ENCODE measurements at regions not wholly inside any gene's neighbourhood (a gene's known extent, or its start where the extent isn't known, plus 50 kb on each side); places are given as distances from the start of the nearest gene placed in this dataset.

DNA sequence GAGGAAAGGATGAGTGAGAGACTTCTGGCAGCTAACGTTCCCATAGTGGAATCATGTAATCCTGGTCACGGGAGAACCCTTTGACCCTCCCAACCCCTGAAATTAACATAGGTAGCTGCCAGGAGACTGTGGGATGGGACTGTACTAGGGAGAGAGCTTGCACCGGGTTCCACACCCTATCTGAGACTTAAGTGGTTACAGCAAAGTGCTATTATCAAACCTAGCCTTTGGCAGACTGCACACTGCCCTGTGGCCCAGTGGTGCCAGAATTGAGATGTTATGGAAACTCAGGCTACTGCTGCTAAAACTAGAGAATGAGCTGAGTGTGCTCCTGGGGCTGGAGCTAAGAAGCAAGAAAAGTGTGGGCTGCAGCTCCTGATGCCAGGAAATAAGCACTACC, 79.6 kb upstream of the PDC start:
- Histone ChIP-seq H3K9ac (no peak overlapping the region), H3K4me2 (no peak overlapping the region), H3K79me2 (ENCODE audit: insufficient read depth, low read depth) (no peaks in the 10 kb centered on the region), H3K27ac (no peak overlapping the region), H3K4me1 (ENCODE audit: low read depth, poor library complexity, severe bottlenecking) (no peaks in the 10 kb centered on the region), H3K4me3 (IDR thresholded peaks at IDR 0.05; ENCODE audit: insufficient read depth, low read depth, low read length) (no peak overlapping the region), H3K36me3 (ENCODE audit: insufficient read depth) (peaks cover 5% of the 10 kb centered on the region; the same call in 1 of the 2 replicates), H3K27me3 (ENCODE audit: insufficient read depth, low read depth) (no peaks in the 10 kb centered on the region), H4K20me1 (ENCODE audit: insufficient read depth) (no peaks in the 10 kb centered on the region), H2AFZ (ENCODE audit: low read depth) (no peak overlapping the region)
- TF ChIP-seq, protein P1, sequence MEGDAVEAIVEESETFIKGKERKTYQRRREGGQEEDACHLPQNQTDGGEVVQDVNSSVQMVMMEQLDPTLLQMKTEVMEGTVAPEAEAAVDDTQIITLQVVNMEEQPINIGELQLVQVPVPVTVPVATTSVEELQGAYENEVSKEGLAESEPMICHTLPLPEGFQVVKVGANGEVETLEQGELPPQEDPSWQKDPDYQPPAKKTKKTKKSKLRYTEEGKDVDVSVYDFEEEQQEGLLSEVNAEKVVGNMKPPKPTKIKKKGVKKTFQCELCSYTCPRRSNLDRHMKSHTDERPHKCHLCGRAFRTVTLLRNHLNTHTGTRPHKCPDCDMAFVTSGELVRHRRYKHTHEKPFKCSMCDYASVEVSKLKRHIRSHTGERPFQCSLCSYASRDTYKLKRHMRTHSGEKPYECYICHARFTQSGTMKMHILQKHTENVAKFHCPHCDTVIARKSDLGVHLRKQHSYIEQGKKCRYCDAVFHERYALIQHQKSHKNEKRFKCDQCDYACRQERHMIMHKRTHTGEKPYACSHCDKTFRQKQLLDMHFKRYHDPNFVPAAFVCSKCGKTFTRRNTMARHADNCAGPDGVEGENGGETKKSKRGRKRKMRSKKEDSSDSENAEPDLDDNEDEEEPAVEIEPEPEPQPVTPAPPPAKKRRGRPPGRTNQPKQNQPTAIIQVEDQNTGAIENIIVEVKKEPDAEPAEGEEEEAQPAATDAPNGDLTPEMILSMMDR (conservative IDR thresholded peaks at IDR 0.05; ENCODE audit: low read depth, low read length) = no peak

DNA sequence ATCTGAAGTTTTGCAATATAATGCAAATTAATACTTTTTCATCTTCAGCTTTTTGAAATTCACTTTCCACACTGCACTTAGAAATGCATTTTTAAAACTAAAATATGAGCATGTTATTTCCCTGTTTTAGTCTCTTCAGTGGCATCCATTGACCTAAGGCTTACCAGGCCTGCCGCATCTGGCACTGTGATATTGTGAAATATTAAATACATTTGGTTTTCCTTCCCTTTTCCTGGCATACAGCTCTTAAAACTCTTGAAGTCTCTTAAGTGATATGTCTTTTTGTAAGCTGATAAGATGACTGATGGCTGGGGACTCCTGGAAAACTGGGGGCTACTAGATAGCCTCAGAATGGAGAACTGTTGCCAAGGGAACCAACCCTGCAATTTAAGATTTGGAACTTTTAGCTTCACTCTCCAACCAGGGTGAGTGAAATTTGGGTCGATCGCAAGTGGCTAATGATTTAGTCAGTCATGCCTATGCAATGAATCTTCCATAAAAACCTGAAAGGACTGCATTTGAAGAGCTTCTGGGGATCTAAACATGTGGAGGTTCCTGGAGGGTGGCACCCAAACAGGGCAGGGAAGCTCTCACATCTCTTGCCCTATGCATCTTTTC, 75.5 kb upstream of the PDC start:
- Histone ChIP-seq H4K20me1 (ENCODE audit: insufficient read depth) (no peaks in the 10 kb centered on the region), H3K36me3 (ENCODE audit: insufficient read depth) (no peaks in the 10 kb centered on the region), H3K79me2 (ENCODE audit: insufficient read depth, low read depth) (no peaks in the 10 kb centered on the region), H3K27ac (no peak overlapping the region), H3K4me2 (no peak overlapping the region), H3K4me3 (IDR thresholded peaks at IDR 0.05; ENCODE audit: insufficient read depth, low read depth, low read length) (no peak overlapping the region), H2AFZ (ENCODE audit: low read depth) (no peak overlapping the region), H3K27me3 (ENCODE audit: insufficient read depth, low read depth) (no peaks in the 10 kb centered on the region), H3K4me1 (ENCODE audit: low read depth, poor library complexity, severe bottlenecking) (no peaks in the 10 kb centered on the region), H3K9ac (no peak overlapping the region)
- TF ChIP-seq, protein P1 (conservative IDR thresholded peaks at IDR 0.05; ENCODE audit: low read depth, low read length) = no peak

GRCh38 chr1:186535388-186536133, 74.6 kb upstream of the PDC start:
- no peaks in the 10 kb centered on the region for H4K20me1 ChIP-seq (ENCODE audit: insufficient read depth)

DNA sequence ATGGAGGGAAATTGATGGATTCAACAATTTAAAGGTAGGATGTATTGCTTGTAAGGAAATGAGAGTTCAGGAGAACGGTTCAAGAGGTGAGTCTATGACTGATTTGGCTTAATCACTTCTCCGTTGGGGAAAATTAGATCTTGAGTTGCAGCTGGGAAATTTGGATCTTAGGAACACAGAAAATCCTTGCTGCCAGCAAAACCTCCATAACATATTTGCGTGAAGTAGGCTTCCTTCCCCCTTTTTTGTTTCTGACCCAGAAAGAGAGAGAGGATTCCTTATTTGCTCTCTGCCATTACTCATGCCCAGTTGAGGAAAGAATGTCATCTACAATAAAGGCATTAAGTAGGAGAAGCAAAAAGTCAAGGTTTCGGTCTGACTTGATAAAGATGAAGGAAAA, 73.5 kb upstream of the PDC start:
- TF ChIP-seq, protein P1 (conservative IDR thresholded peaks at IDR 0.05; ENCODE audit: low read depth, low read length) = no peak
- no peak overlapping the region for H3K27ac ChIP-seq
- no peak overlapping the region for H3K9ac ChIP-seq
- H3K4me2 ChIP-seq = no peak overlapping the region
- H3K4me1 ChIP-seq (ENCODE audit: low read depth, poor library complexity, severe bottlenecking) = no peaks in the 10 kb centered on the region
- H3K4me3 ChIP-seq (IDR thresholded peaks at IDR 0.05; ENCODE audit: insufficient read depth, low read depth, low read length) = no peak overlapping the region
- H3K27me3 ChIP-seq (ENCODE audit: insufficient read depth, low read depth) = no peaks in the 10 kb centered on the region
- H2AFZ ChIP-seq (ENCODE audit: low read depth) = no peak overlapping the region
- H3K79me2 ChIP-seq (ENCODE audit: insufficient read depth, low read depth) = no peaks in the 10 kb centered on the region
- no peaks in the 10 kb centered on the region for H3K36me3 ChIP-seq (ENCODE audit: insufficient read depth)
- no peaks in the 10 kb centered on the region for H4K20me1 ChIP-seq (ENCODE audit: insufficient read depth)

More at GRCh38 chr1:186535388-186536133, 74.6 kb upstream of the PDC start:
- H2AFZ ChIP-seq (ENCODE audit: low read depth) = no peak overlapping the region
- H3K4me1 ChIP-seq (ENCODE audit: low read depth, poor library complexity, severe bottlenecking) = no peaks in the 10 kb centered on the region
- no peak overlapping the region for H3K4me2 ChIP-seq
- H3K27me3 ChIP-seq (ENCODE audit: insufficient read depth, low read depth) = no peaks in the 10 kb centered on the region
- no peaks in the 10 kb centered on the region for H3K36me3 ChIP-seq (ENCODE audit: insufficient read depth)
- TF ChIP-seq, protein P1 (conservative IDR thresholded peaks at IDR 0.05; ENCODE audit: low read depth, low read length) = no peak
- H3K79me2 ChIP-seq (ENCODE audit: insufficient read depth, low read depth) = no peaks in the 10 kb centered on the region
- no peak overlapping the region for H3K27ac ChIP-seq
- H3K9ac ChIP-seq = no peak overlapping the region
- H3K4me3 ChIP-seq (IDR thresholded peaks at IDR 0.05; ENCODE audit: insufficient read depth, low read depth, low read length) = no peak overlapping the region

Measured in KMS-11 (cell line).